Hepatocyte (in vitro differentiated cells): ENCODE measurements at regions not wholly inside any gene's neighbourhood (a gene's known extent, or its start where the extent isn't known, plus 50 kb on each side); places are given as distances from the start of the nearest gene placed in this dataset.

Source experiments
- EZH2 ChIP-seq: fragments of 200-600 bp; sonication (generic); IDR thresholded peaks from 2 replicates; pipeline ENCODE4 v1.6.1; 2016; ENCODE audit warnings: antibody characterized with exemption, mild to moderate bottlenecking, borderline replicate concordance
- EZH2phosphoT487 ChIP-seq: fragments of 200-600 bp; sonication (generic); IDR thresholded peaks from one replicate; pipeline ENCODE4 v1.6.1; 2018; ENCODE audit warnings: antibody characterized with exemption, mild to moderate bottlenecking, low read depth, moderate library complexity; ENCODE audit not compliant: unreplicated experiment, severe bottlenecking
- TF ChIP-seq, protein P1 (sequence below): fragments of 200-600 bp; sonication (generic); IDR thresholded peaks from 2 replicates; pipeline ENCODE4 v1.5.1; 2016; ENCODE audit warnings: antibody characterized with exemption, mild to moderate bottlenecking; ENCODE audit not compliant: poor library complexity

DNA sequence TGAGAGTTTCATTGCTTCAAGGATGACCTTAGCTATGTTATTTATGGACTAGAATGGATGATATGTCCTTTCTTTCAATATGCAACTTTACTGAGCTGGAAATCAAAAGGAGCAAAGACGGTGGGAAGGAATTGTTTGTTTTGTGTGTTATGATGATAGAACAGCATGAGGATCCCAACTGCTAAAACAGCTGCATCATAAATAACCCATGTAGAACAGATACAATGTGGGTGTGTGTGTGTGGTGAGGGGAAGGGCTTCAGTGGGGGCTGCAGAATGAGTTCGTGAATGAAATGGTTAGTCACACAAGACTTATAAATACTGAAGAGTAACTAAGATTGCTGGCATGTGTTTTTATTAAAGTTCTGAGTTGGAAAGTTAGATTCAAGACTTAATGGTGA, 80.1 kb downstream of the DACT1 start:
- TF ChIP-seq, protein P1, sequence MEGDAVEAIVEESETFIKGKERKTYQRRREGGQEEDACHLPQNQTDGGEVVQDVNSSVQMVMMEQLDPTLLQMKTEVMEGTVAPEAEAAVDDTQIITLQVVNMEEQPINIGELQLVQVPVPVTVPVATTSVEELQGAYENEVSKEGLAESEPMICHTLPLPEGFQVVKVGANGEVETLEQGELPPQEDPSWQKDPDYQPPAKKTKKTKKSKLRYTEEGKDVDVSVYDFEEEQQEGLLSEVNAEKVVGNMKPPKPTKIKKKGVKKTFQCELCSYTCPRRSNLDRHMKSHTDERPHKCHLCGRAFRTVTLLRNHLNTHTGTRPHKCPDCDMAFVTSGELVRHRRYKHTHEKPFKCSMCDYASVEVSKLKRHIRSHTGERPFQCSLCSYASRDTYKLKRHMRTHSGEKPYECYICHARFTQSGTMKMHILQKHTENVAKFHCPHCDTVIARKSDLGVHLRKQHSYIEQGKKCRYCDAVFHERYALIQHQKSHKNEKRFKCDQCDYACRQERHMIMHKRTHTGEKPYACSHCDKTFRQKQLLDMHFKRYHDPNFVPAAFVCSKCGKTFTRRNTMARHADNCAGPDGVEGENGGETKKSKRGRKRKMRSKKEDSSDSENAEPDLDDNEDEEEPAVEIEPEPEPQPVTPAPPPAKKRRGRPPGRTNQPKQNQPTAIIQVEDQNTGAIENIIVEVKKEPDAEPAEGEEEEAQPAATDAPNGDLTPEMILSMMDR = no peak
- TF ChIP-seq EZH2 = no peak
- no peak for TF ChIP-seq EZH2phosphoT487
